Liver (tissue), 3 donors: ENCODE measurements at regions not wholly inside any gene's neighbourhood (a gene's known extent, or its start where the extent isn't known, plus 50 kb on each side); places are given as distances from the start of the nearest gene placed in this dataset.

Experiments
- JUND ChIP-seq, 2 donors: IDR thresholded peaks; 2 replicates each; pipeline ENCODE4 v1.6.1; 2016; ENCODE audit warnings: antibody characterized with exemption in 2 of 2
- MAX ChIP-seq: IDR thresholded peaks from 2 replicates; pipeline ENCODE4 v1.6.1; 2016; ENCODE audit warnings: antibody characterized with exemption
- RAD21 ChIP-seq, 2 donors: IDR thresholded peaks; 2 replicates each; pipeline ENCODE4 v1.6.1; 2016; ENCODE audit warnings: antibody characterized with exemption in 2 of 2, mild to moderate bottlenecking in 2 of 2
- SP1 ChIP-seq: IDR thresholded peaks from 2 replicates; pipeline ENCODE4 v1.6.1; 2018; ENCODE audit warnings: antibody characterized with exemption, mild to moderate bottlenecking
- TAF1 ChIP-seq: conservative IDR thresholded peaks from 2 replicates; pipeline ENCODE4 v1.6.1; 2016; ENCODE audit warnings: antibody characterized with exemption, mild to moderate bottlenecking
- YY1 ChIP-seq: IDR thresholded peaks from 2 replicates; pipeline ENCODE4 v1.6.1; 2016; ENCODE audit warnings: antibody characterized with exemption, mild to moderate bottlenecking
- ZBTB33 ChIP-seq: IDR thresholded peaks from 2 replicates; pipeline ENCODE4 v1.6.1; 2016; ENCODE audit warnings: antibody characterized with exemption
- TF ChIP-seq, protein P1 (sequence below): IDR thresholded peaks from 2 replicates; pipeline ENCODE4 v1.6.1; 2016; ENCODE audit warnings: antibody characterized with exemption, mild to moderate bottlenecking
- TF ChIP-seq, protein P2 (sequence below): fragments of 150-350 bp; IDR thresholded peaks from 2 replicates; pipeline ENCODE4 v1.5.1; 2017; ENCODE audit warnings: improper control_type of control experiment, low read depth, low read length; ENCODE audit not compliant: missing input control
- TF ChIP-seq, protein P3 (sequence below): IDR thresholded peaks from 2 replicates; pipeline ENCODE4 v1.6.1; 2016; ENCODE audit warnings: antibody characterized with exemption
- donor health status: healthy.
- donor health status: healthy.

GRCh38 chr18:28485918-28486317, 309.0 kb upstream of the CDH2 start:
- TF ChIP-seq, protein P1, sequence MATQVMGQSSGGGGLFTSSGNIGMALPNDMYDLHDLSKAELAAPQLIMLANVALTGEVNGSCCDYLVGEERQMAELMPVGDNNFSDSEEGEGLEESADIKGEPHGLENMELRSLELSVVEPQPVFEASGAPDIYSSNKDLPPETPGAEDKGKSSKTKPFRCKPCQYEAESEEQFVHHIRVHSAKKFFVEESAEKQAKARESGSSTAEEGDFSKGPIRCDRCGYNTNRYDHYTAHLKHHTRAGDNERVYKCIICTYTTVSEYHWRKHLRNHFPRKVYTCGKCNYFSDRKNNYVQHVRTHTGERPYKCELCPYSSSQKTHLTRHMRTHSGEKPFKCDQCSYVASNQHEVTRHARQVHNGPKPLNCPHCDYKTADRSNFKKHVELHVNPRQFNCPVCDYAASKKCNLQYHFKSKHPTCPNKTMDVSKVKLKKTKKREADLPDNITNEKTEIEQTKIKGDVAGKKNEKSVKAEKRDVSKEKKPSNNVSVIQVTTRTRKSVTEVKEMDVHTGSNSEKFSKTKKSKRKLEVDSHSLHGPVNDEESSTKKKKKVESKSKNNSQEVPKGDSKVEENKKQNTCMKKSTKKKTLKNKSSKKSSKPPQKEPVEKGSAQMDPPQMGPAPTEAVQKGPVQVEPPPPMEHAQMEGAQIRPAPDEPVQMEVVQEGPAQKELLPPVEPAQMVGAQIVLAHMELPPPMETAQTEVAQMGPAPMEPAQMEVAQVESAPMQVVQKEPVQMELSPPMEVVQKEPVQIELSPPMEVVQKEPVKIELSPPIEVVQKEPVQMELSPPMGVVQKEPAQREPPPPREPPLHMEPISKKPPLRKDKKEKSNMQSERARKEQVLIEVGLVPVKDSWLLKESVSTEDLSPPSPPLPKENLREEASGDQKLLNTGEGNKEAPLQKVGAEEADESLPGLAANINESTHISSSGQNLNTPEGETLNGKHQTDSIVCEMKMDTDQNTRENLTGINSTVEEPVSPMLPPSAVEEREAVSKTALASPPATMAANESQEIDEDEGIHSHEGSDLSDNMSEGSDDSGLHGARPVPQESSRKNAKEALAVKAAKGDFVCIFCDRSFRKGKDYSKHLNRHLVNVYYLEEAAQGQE: no peak
- no peak for TF ChIP-seq SP1
- no peak for TF ChIP-seq JUND (IDR thresholded peaks at IDR 0.05)
- TF ChIP-seq, protein P2, sequence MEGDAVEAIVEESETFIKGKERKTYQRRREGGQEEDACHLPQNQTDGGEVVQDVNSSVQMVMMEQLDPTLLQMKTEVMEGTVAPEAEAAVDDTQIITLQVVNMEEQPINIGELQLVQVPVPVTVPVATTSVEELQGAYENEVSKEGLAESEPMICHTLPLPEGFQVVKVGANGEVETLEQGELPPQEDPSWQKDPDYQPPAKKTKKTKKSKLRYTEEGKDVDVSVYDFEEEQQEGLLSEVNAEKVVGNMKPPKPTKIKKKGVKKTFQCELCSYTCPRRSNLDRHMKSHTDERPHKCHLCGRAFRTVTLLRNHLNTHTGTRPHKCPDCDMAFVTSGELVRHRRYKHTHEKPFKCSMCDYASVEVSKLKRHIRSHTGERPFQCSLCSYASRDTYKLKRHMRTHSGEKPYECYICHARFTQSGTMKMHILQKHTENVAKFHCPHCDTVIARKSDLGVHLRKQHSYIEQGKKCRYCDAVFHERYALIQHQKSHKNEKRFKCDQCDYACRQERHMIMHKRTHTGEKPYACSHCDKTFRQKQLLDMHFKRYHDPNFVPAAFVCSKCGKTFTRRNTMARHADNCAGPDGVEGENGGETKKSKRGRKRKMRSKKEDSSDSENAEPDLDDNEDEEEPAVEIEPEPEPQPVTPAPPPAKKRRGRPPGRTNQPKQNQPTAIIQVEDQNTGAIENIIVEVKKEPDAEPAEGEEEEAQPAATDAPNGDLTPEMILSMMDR: no peak
- no peak for TF ChIP-seq ZBTB33
- no peak for TF ChIP-seq YY1
- no peak for TF ChIP-seq RAD21 (IDR thresholded peaks at IDR 0.05)
- TF ChIP-seq, protein P3, sequence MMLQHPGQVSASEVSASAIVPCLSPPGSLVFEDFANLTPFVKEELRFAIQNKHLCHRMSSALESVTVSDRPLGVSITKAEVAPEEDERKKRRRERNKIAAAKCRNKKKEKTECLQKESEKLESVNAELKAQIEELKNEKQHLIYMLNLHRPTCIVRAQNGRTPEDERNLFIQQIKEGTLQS: no peak
- TF ChIP-seq TAF1: no peak
- no peak for TF ChIP-seq MAX
